NCI-H146 treated with DMSO at 0.1 percent for 48 hours (cell line): ENCODE measurements at regions not wholly inside any gene's neighbourhood (a gene's known extent, or its start where the extent isn't known, plus 50 kb on each side); places are given as distances from the start of the nearest gene placed in this dataset.

Experiments
- DNase-seq: peaks from one replicate; lab custom pipeline; 2025; ENCODE audit not compliant: unreplicated experiment; lab: John Stamatoyannopoulos, UW

DNA sequence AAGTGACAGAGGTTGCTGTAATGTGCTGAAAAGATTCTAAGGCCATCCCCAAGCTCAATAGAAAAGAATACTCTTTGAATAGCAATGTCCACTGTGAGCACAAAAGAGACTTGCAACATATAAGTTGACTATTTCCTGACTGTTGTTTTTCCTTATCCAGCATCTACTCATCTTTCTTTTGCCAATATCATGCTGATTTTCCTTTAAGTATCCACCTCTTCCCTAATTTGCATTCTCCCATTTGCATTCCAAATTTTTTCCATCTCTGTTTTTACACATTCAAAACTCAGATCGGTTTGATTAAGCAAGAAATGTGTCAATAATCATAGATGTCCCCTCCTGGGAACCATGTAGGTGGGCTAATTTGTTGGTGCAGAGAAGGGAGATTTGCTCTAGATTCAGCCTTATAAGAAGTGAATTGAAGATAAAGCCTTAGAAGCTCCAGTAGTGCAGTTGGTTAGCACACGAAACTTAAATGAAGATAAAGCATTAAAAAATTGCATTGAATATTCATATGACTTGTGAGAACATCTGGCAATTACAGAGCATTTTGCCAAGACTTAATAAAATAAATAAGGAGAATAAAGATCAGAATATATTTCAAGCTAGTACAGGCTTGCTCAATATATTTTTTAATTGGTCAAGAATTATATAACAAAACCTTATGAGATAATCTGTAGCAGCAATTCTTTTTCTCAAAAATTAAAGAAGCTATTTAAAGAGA is 267.6 kb downstream of the TMEM167A start:
- DNase-seq = no peak

DNA sequence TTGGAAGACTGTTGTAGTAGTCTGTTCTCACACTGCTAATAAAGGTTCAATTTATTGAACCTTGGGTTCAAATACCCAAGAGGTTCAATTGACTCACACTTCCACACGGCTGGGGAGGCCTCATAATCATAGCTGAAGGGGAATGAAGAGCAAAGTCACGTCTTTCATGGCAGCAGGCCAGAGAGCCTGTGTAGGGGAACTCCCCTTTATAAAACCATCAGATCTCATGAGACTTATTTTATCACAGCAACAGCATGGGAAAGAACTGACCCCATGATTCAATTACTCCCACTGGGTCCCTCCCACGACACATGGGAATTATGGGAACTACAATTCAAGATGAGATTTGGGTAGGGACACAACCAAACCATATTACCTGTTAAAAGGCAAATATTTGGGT is 268.2 kb downstream of the TMEM167A start:
- no peak for DNase-seq

DNA sequence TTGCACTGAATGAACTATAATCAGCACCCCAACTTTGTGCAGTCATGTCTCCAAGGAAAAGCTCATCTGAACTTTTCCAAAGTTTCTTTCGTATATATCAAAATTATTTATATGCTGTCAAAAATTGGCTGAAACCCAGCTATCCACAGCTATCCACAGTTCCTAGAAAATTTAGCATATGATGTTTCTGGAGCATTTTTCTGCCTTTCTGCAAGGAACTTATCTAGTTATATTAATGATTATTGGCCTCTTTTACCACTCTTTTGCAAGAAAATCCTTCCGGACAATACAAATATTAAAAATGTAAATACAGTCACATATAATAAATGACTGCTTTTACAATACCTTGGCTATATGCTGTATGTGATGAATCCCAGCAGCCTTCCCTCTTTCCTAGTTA is 270.2 kb downstream of the TMEM167A start:
- DNase-seq = no peak

DNA sequence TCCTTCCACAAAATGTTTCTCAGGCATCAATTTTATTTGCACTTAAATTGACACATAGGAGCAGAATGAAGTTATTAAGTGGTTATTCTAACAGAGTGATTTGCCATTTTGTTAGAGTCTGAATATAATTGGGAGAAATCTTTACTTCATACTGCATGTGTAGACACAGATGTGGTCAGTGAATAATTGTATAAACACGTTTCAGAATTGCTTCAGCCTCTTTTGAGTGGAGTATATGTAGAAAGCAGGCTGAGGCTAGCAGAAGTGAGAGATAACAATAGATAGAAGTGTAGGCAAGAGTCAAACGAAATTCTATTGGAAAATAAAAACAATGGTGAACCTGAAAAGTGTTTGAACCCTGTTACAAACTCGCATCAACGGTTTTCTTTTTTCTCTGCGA is 270.7 kb downstream of the TMEM167A start:
- DNase-seq = no peak

DNA sequence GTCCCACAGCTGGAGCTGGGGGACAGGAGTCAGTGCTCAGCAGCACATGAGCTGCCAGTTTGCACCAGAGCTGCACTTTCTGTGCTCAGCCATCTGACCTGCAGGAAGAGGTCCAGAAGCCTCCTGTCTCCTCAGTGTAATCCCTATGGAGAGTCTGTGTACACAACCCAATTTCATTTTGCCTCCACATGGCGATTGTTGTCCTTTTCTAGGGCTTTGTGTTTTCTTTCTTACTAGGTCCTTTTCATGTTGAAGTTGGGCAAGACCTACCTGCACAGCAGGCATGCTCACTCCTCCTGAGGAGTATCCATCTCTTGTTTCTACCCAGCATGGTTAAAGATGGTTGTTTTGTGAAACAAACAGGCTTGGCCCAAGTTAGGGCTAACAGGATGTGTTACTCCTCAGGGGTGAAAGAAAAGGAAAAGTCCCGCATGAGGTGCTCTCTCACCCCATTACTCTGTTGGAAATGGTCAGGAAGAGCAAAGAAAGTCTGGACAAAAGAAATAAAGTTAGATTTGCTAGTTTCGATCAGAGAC is 273.0 kb downstream of the TMEM167A start:
- no peak for DNase-seq

DNA sequence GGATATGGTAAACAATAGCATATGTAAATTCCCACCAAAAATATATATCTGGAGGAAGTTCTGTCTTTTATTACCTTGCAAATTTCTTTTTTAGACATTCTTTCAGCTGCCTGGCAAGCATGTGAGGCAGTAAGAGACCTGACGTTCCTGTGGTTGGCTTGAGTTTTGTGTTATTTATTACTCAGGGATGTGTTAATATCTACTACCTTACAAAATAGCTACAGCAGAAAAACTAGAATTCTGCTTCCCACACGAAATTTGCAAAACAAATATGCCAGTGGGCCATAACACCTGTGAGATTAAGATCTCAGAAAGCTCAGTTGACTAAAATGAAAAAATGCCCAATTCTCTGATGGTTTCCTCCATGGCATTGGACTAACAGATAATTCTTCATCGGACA is 274.2 kb downstream of the TMEM167A start:
- no peak for DNase-seq

DNA sequence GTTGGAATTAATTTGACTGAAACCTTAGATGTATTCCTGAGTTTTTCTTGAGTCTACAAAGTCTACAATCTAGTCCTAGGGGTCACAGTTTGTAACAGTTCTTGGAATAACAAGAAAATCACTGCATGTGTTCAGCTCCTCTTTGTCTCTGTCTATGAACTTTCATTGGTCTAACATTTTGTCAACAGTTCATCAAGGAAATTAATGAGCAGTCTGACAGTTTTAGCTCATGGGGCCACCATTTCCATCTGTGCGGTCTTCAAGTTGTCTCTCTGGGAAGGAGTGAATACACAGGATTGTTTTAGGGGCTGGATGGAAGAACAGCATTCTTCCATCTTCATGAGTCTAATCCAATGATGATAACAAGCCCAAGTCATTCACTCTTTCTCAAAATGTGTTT is 276.4 kb downstream of the TMEM167A start:
- DNase-seq = no peak

DNA sequence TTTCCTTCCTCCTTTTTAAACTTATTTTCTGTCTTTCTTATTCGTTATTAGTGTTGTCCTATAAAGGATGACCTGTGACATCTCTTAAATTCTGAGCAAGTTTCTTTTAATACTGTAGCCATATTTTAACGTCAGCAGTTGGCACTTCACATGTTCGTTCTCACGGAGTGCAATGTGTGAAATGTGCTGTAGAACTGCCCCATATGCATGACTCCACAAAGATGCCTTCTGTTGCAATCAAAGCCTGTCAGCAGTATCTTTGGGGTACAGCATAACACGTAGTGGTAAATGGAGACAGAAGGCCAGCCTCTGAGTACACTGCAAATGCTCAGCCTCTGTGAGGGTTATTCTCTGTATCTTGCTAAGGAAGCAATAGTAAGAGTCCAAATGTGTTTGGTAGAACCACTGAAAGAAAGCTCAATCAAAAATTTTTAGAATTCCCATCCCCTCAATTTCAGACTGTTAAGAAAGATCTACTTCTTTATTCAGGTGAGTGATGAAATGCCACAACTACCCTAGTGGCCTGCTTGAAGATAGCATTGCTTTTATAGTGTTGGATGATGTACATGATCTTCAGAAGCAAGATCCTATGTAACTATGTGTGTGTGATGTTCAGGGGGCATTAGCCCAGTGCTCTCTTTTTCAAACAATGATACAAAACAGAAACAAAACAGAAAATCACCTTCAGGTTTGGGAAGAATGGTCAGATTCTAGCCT is 277.7 kb downstream of the TMEM167A start:
- DNase-seq = no peak

DNA sequence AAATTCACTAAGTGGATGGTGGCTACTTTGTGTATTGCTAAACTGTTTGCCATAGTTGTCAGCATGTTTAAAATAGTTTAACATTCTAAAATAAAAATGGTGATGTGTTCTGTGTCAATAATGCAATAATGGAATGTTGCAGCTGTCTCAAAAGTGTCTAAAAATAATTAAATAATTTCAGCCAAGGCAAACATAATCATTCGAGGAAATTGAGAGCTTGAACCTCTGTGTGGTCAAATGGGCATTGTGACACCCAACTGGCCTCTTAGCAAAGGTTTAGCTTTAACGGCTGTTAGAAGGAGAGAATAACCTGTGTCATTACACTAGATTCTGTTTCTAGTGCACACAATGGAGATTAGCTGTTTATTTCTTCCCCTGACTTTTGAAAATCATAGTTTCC is 278.5 kb downstream of the TMEM167A start:
- DNase-seq = no peak

DNA sequence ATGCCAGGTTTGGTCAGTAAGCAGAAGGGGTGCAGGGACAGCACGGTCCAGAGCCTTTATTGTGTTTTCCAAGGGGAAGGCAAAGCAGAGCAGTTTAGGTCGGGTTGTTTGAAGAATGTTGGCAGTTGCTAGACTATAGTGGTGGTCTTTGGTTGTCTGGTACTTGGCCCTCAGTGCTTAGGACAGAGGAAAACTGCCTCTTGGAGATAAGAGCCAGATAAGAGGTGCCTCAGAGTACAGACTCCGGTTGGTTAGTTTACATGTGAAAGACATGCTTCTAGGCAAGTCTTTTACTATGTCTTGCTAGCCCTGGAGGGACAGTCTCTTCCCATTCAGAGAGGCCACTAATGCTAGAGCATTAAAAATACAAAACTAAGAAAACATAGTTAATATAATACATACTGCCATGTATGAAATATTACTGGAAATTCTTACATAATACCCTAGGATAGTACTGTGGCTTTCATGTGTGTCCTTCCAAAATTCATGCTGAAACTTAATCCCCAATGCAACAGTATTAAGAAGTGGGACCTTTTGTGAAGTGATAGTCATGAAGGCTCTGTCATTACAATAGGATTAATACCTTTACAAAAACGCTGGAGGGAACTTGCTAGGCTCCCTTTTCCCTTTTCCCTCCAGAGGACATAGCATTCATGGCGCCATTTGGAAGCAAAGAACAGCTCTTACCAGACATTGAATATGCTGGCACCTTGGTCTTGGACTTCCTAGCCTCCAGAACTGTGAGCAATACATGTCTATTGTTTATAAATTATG is 280.4 kb downstream of the TMEM167A start:
- no peak for DNase-seq

DNA sequence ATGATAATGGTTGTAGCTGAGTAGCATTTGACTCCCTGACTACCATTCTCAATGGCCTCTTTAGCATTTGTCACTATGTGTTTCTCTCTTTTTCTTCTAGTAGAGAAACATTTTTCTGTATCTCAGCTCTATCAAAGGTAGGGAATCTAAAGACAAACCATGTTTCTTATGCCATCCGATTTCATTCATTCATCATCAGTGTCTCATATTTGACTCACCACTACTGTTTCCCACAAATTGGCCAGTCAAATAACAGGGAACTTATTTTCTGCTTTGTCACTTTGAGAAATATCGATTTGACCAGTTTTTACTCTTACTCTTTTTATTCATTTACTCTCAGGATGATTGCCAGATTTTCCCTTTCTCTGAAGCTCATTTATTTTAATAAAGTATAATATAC is 282.3 kb downstream of the TMEM167A start:
- DNase-seq = no peak

DNA sequence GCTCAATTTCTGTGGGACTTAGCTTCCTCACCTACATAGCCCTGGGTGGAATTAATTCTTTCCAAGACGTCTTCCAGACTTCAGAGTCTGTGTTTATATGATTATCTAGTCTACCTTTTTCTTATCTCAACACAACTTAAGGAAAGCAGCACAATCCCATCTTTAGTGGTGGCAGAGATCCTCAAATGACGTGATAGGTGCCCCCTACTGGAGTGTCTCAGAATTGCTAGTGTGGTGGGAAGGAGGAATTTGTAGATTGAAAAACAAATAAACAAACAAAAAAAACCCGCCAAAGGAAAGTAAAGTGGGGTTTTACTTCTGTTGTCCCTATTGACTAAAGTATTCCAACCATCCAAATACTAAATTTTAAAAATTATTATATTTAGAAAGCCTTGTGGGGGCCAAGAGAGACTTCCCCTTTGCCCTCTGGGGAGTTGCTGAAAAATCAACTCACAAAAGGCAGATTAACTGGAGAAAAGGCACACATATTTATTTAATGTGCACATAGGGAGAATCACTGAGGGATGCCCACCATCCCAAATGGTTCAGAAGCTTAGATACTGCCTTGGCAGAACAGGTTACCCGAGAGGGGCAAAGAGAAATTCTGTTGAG is 283.3 kb downstream of the TMEM167A start:
- DNase-seq = no peak

DNA sequence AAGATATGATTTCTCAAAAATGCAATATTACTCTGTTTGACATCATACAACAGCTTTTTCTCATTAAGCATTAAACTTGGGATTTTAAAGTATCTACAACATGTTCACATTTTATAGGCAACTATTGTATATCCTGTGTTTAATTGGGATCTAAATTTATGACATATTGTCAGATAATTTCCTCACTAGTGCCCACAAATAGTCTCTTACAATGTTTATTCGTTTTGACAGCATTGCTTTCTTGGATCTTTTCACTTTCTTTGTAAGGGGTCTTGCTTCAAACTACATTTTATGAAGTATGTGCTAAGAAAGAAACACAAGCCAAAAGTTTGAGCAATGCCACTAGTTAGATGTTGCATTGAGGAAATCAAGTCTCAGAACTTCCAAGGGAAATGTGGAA is 285.1 kb downstream of the TMEM167A start:
- DNase-seq = no peak

DNA sequence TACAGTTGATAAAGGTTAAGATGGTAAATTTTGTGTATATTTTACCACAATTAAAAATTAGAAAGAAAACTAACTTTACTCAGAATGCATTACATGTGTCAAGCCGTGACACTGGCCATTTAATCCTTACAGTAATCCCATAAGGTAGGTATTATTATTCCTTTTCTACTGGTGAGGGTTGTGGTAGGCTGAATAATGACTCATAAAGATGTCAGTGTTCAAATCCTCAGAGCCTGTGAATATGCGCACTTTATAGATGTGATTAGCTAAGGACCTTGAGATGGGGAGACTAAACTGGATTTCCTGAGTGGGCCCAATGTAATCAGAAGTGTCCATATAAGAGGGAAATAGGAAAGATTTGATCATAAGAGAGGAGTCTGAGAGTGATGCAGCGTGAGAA is 288.1 kb downstream of the TMEM167A start:
- no peak for DNase-seq

DNA sequence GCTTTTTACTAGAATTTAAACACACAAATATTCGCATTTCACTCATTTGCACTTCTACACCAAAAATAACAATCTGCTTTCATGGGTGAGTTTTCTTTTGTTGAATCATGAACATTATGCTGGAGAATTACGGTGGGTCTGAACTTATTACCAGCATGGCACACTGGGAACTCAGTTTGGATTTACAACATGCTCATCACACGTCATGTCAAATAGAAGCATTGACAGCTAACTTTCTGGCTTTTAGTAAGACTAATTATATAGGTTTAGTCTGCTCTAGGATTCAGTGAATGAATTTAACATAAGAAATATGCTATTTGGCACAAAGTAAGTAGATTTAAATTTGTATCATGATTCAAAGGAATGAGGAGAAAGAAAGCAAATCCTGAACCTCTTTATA is 290.4 kb downstream of the TMEM167A start:
- DNase-seq = no peak

DNA sequence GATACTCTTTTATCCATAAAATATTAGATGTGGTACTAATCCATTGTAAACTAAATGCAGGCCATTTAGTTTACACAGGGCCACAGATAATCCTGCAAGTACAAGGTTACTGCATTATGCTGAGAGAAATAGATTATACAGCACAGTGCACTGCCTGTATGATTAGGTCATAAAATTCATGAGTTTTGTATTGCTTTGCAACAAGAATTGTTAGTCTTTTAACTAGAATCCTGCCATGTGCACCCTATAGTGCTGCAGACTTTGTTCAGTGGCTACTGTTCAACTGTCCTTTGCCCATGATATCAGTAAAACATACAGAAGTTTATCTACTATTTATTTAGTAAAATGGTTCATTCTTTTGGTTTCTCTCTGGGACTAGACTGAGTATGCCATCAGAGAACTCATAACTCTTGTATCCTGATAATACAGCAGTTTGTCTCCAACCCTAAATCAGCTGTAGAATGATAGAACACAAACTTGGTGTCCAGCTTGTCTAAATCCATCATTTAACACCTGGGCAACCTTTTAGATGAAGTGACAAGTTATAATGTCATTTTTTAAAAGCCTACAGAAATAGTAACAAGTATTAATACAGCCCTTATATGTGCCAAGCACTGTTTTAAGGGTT is 291.2 kb downstream of the TMEM167A start:
- DNase-seq = no peak

DNA sequence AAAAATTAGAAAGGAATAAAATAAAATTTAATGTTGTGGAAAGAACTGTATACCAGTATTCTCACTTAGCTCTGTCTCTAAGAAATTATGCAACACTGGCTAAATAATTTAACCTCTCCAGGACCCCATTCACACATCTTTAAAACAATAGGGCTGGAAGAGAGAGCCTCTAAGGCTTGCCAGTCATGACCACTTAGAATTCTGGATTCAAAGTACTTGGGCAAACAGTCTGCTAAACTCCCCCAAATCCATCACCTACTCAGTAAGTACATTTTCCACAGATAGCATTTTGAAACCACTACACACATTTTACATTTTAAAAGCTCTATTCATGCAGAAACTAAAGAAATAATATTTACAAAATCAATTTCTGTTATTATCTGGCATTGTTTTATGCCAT is 291.7 kb downstream of the TMEM167A start:
- no peak for DNase-seq

DNA sequence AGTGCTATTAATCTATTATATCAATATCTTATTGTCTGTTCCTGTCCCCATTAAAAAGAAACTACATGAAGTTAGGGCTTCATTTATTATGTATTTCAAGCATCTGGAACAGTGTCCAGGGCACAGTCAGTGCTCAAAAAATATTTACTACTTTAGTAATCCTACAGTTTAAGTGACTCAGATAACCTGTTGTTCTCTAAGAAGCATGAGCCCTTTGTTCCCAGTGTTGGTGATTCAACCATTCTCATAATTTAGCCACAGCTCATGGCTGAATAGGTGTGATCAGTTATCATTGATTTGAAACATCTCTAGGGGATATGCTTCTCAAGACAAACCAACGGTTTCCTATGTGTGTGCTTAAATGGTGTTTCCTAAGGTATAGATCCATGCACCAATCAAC is 292.7 kb downstream of the TMEM167A start:
- DNase-seq = no peak

DNA sequence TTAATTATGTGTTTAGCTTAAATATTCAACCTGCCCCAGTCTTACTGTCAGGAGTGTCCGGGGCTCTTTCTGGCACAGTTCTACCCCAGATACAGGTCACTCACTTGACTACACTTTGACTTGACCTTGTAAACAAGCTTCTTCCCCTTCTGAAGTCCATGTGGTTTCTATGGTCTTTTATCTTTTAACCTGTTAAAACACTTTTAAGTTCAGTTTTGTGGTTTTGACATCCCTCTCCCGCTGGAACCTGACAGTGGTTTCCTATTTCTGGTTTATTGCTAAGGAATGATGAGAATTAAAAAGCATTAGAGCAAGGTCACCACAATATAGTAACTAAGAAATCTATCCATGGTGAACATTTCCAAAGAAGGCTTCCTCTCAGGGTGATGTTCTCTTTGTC is 300.1 kb downstream of the TMEM167A start:
- no peak for DNase-seq

DNA sequence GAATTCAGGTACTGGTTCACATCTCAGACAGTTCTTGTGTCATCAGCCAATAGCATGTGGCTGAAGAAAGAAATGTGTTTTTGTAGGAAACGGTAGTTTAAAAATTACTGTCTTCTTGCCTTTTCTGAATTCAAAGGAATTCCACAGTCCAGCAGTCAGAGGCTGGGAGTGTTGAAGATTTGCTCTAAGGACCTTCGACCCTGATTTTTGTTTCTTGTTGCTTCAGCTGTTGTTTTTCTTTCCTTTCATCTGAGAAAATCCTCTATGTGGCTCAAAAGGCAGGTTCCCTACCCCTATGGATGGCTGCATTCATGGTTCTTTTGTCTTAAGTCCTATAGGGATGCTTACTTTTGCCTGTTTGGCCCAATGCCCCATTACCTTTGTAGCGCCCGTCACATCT is 304.9 kb downstream of the TMEM167A start:
- DNase-seq = no peak

DNA sequence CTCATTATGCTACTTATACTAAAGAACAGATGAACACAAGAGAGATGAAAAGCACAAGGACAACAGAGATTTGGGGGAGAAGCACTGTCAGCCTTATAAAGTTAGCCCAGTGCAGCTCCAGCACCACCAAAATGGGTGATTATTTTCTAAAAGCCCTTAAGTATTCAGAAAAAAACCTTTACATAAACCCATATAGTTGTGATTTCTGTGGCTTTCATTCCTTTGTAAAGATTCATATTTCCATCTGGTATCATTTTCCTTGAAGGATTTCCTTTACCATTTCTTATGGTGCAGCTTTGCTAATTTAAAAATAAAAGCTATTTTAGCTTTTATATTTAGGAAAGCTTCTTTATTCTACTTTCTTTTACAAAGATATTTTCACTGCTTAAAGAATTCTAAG is 311.0 kb downstream of the TMEM167A start:
- no peak for DNase-seq
